IPS-NIHi7 (cell line): ENCODE measurements at regions not wholly inside any gene's neighbourhood (a gene's known extent, or its start where the extent isn't known, plus 50 kb on each side); places are given as distances from the start of the nearest gene placed in this dataset.
"Not testable (repeated sequence)": the region's sequence is repeated elsewhere in the genome, so short reads cannot be mapped to it uniquely, and the experiment has no call there.

Source experiments
- DNase-seq: peaks from one replicate; pipeline ENCODE4 v3.0.0; 2012; ENCODE audit warnings: mixed read lengths; ENCODE audit errors: extremely low spot score

DNA sequence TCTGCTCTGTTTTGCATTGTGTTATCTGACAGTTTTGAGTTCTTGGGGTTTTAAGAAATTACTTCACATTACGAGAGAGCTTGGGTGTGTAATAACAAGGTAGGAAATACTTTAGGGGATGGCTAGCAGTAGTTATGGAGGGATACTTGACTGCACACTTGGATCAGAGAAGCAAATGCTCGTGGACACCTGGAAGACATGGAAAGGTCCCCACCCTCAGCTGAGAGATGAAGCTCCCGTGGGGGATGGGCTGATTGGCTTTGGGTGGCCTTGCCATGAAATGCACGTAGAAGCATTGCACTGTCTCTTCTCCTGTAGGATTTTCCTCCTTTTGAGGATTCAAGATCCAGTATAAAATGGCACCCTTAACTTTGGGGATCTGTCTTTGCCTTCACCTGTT lies 61.5 kb upstream of the UNC93A start:
- DNase-seq, result no peak

DNA sequence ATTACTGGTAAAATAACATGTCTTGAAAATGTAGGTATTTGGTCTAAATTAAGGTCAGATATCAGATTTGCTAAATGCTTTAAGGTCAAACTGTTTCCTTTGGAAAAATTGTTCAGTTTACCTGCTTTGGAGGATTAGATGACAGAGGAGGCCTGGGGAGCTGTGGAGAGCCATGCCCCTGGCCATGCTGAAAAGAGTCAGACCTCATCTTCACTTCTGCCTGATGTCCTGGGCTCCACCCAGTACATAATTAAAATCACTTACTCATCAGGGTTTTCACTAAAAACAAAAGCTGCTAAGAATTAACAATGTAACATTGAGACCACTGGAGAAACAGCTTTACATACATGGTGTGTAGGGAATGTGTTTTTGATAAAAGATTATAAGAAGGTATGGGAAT lies 60.8 kb upstream of the UNC93A start:
- no peak for DNase-seq

GRCh38 chr6:167232356-167232755 lies 58.8 kb upstream of the UNC93A start:
- no peak for DNase-seq

DNA sequence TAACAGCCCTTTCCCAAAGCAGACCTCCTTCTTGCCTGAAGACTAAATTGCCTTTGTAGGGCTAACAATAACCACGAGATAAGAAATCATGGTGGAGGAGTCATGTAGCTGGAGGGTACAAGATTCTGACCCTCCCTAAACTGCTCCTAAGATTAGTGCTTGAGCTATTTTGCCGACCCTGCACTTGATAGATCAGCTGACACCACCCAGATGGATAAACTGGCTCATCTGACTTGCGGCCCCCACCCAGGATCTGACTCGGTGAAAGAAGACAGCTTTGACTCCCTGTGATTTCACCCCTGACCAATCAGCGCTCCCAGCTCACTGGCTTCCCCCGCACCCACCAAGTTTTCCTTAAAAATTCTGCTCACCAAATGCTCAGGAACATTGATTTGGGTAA lies 57.6 kb upstream of the UNC93A start:
- no peak for DNase-seq

DNA sequence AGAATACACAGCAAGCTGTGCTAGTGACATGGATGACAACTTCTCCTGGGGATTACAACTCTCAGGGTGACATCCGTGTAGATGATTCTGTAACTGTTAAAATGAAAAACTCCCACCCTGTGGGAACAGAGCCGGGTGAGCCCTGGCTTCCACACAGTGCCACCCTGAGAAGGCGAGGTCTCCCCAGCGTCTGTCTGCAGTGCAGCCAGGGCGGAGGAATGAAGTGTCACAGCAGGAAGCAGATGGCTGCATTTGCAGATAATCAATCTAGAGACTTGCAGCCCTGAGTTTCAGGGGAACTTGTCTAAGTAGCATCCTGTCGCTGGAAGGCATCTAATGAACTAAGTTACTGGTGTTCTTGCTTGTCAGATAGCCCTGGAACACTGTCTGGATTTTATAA lies 56.5 kb upstream of the UNC93A start:
- DNase-seq, result not testable (repeated sequence)

DNA sequence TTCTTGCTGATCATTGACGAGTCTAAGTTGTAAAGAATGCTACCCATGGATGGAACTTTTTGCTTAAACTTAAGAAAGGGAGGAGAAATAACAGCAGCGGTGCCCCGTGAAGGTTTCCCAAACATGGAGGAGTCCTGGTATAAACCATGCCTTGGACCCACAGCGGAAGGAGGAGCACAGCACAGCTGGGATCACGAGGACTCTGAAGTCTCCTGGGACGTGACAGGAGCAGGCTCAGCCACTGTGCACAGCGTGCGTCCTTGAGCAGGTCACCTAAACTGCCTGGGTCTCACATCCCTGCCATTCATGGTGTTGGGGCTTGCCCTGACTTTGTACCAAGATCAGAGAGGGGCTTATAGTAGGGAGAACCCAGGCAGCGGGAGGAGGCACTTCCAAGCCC lies 56.1 kb upstream of the UNC93A start:
- no peak for DNase-seq

DNA sequence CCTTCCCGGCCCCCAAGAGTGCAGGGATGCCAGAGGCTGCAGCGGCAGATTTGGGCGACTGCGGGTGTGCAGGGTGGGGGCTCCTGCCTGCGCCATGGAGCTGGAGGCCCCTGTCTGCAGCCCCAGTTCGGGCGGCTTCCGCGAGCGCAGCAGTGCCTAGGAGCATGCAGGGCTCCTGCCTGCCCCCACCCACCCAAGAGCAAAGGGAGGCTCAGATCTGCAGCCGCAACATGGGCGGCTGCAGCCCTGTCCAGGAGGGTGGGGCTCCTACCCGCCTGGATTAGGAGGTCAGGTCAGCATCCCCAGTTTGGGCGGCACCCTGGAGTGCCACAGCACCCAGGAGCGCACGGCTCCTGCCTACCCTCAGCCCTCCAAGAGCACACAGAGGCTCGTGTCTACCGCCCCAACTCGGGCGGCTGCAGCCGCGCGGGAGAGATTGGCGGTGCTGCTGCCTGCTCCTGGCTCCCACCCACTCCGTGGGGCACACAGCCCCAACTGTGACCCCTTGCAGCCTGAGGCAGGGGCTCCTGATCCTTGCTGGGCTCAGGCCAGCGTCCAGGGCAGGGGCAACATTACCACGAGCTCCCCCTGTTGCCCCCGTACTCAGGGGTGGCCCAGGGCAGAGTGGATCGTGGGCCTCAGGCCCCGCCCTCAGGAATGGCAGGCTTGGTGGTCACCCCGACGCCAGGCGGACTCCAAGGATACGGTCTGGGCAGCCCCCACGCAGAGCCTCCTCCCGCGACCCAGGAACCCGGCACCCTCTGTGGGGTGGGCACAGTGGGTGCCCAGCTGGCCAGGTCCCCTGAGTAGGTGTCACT lies 55.5 kb upstream of the UNC93A start:
- no peak for DNase-seq

- DNase-seq, result no peak
Observed at GRCh38 chr6:167236239-167236571, 54.9 kb upstream of the UNC93A start.

GRCh38 chr6:167237438-167238145 lies 53.5 kb upstream of the UNC93A start:
- no peak for DNase-seq

DNA sequence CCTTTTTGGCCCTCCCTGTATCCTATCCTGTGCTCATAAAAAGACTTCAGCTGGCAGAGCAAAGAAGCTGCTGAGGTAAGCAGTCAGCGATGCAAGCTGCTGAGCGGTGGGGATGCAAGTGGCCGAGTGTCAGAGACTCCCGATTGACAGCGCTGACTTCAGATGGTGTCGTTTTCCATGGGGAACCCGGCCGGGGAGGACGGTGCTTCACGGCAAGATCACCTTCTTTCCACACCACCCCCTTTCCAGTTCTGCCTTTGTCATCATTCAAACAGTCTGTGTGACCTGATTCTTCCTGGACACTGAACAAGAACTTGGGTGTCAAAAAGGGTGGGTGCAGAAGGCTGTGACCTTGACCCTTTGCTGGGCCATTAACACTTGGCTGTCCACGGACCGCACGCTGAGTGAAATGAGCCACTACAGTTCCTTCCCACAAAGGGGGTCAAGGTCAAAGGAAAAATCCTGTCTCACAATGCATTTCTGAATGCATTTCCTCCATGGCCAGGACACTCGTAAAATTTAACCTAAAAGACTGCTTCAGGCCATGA lies 52.9 kb upstream of the UNC93A start:
- no peak for DNase-seq

DNA sequence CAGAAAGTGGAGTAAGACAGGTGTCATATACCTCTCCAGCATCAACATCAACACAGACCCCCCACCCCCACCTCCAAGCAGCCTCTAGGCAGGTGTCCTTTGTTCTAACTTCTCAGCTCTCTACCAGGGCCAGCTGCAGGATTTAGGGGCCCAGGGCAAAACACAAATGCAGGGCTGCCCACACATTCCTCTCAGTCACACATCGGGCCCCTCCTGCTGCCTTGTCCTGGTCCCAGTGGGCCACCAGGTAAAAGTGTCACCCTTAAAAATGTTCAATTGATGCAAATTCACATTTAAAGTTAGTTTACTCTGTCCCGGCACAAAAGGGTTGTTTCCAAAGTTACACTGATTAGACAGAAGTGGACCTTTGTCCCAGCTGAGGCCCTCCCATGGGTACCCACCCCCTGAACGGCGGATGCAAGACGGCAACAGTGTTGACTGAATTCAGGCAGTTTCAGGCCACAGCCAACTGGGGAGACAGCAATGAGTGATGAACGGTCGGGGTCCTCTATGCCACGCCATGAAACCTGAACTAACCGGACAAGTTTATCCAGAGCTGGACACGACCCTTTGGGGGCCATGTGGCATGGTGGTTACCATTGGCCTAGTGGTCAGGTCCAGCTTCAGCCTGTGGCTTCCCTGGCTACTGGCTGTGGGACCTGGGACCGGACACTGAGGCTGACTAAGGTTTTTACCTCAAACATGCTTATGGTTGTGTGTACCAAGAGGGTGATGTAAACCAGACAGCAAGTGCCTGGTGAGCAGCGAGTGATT lies 52.2 kb upstream of the UNC93A start:
- DNase-seq, result no peak

- not testable (repeated sequence) for DNase-seq
Observed at GRCh38 chr6:167239470-167239869, 51.6 kb upstream of the UNC93A start.

- DNase-seq, result no peak
Observed at GRCh38 chr6:167240034-167240541, 51.0 kb upstream of the UNC93A start.
